Ureter (tissue), 1 donor: ENCODE measurements at regions not wholly inside any gene's neighbourhood (a gene's known extent, or its start where the extent isn't known, plus 50 kb on each side); places are given as distances from the start of the nearest gene placed in this dataset.
"Not testable (repeated sequence)": the region's sequence is repeated elsewhere in the genome, so short reads cannot be mapped to it uniquely, and the experiment has no call there.

Experiments used
- DNase-seq: peaks from one replicate; pipeline ENCODE4 v3.0.0-alpha.2; 2020; ENCODE audit warnings: low spot score
- donor health status: DM: yes; HTN: yes; CAD: no.

DNA sequence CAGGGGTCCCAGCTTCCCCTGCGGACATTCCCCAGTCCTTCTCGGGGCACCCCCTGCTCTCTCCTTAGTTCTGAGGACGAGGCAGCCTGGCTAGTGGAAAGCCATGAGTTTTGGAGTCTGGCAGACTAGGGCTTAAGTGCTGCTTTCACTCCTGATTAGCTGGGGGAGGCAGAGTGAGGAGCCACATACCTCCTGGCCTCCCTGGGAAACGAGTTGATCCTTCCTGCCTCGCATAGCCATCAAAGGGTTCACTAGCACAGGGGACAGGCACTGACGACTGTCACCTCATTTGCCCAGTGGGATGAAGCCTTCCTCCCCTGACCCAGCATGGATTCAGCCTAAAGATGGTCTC, 402.5 kb downstream of the RPS24 start:
- no peak for DNase-seq

DNA sequence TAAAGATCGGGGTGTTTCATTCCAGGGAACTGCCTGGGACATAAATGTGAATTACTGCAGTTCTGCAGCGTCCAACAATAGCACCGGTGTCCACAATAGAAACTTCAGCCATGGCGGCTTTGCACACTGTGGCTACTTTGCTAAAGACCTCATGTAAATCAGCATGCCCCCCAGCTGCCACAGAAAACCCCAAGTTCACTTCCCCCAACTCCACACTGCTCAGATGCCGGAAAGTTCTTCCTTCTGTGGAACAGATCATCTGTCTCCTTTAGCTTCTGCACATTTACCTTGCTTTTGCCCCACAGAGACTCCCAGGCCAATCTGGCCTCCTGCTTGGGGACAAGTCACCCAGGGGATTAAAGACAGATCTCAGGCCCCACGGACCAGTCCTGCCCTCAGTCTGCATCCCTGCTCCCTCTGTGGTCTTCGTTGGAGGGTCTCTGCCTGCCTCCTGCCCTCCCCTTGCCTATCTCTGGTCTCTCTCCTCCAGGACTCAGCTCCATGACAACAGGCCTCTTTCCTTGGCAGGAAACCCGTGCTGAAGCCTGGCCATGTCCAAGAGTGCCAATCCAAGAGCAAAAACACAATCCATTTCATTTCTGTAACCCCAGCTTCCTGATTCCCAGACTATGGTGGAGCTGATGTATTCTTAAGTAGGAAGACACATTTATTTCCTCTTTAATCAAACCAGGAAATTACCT, 403.2 kb downstream of the RPS24 start:
- DNase-seq: no peak

DNA sequence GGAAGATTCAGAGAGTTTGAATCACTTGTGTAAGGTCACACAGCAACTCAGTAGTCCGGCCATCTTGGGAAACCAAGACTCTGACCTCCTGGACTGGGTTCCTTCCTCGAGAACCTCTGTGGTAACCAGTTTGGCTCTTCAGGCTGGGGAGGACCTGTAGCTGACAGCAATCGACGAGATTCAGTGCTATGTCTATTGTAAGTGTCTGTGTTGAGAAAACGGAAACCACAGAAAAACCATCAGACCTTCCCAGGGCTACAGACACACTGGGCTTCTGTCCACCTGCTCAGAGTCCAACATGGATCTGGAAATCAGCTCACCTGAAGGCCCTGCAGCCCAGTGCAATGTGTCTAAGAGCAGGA, 403.7 kb downstream of the RPS24 start:
- no peak for DNase-seq

DNA sequence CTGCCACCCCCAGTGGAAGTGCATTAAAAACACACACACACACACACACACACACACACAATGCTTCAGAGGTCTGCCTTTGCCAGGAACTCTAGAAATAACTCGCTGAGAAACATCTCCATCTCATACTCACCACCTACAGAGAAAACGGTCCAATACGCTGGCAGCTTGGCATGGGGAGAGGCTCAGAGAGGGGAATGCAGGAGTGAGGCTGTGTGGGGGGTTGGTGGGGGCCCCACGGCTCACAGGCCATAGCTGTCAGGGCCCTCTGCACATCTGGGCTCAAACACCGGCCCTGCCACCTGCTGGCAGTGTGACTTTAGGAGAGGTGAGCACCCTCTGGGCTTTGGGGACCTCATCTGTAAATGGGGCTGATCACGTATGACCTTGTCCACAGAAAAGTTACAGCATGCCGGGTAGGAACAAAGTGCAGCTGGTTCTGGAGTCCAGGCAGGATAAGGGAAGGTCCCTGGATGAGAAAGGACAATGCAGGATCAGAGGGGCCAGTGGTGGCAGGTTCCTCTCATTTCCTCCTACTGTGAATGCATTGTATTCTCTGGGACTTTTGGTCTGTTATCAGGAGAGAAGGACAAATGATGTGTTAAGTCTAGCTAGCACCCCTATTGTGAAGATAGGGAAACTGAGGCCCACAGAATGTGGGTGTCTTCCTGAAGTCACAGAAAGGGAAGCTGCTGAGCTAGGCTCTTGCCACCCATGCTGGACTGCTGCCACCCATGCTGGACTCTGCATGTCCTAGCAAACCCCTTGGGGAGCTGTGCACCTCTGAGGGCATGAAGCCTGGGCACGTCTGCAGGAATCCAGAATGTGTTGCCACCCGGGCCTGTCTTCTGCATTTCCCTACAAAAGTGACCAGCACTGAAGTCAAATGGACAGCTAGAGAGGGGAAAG, 404.6 kb downstream of the RPS24 start:
- DNase-seq: no peak

GRCh38 chr10:78438907-78439809, 405.5 kb downstream of the RPS24 start:
- no peak for DNase-seq

- DNase-seq: no peak
Measured at GRCh38 chr10:78441010-78441409, 407.3 kb downstream of the RPS24 start.

GRCh38 chr10:78441694-78442093, 408.0 kb downstream of the RPS24 start:
- no peak for DNase-seq

GRCh38 chr10:78442836-78443550, 409.3 kb downstream of the RPS24 start:
- DNase-seq: no peak

DNA sequence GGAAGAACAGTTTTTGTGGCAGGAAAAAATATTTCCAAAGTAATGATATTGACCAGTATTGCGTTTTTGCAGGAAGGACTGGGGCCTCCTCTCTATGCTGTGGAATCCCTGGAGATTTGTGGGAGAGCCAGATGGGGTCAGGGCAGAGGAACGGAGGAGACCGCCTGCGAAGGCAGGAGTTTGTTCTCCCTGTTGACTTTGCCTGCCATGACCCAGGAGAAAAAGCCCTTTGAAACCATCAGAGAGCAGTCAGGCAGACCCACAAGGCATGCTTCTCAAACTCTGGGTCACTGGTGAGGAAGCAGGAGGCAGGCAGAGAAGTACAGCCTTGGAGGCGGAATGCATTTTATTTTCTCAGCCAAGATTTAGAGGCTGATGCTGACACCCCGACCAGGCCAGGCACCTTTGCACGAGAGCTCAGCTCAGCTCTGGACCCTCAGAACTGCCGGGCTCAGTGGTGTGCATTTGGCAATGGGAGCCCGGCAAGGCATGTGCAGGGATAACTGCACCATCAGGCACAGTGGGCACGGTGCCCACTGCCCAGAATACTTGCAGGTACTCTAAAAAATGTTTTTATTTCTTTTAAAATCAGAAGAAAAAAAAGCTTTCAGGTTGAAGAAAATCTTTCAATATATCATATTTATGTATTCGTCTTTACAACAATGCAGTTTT, 410.4 kb downstream of the RPS24 start:
- DNase-seq: no peak

GRCh38 chr10:78444741-78445140, 411.1 kb downstream of the RPS24 start:
- DNase-seq: not testable (repeated sequence)

- no peak for DNase-seq
Measured at GRCh38 chr10:78445308-78445707, 411.6 kb downstream of the RPS24 start.

- no peak for DNase-seq
Measured at GRCh38 chr10:78448470-78448869, 414.8 kb downstream of the RPS24 start.

DNA sequence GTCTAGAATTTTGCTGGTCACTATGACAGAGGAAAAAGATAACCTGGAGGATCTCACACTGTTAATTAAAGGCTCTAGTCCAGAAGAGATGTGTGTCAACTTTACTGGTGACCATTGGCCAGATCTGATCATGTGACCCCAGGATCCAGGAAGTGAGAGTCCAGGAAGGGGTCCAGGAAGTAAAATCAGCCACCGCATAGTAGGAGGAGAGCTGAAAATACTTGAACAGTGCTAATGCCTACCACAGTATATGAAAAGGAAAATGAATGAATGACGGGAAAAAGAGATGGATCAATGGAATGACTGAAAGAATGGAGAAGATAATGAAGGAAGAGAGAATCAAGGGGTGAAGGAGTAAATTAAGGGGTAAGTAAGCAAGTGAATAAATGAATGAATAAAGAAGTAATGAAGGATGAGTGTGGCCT, 415.3 kb downstream of the RPS24 start:
- DNase-seq: no peak

- DNase-seq: no peak
Measured at GRCh38 chr10:78449554-78449953, 415.9 kb downstream of the RPS24 start.

- DNase-seq: no peak
Measured at GRCh38 chr10:78450239-78450638, 416.6 kb downstream of the RPS24 start.

DNA sequence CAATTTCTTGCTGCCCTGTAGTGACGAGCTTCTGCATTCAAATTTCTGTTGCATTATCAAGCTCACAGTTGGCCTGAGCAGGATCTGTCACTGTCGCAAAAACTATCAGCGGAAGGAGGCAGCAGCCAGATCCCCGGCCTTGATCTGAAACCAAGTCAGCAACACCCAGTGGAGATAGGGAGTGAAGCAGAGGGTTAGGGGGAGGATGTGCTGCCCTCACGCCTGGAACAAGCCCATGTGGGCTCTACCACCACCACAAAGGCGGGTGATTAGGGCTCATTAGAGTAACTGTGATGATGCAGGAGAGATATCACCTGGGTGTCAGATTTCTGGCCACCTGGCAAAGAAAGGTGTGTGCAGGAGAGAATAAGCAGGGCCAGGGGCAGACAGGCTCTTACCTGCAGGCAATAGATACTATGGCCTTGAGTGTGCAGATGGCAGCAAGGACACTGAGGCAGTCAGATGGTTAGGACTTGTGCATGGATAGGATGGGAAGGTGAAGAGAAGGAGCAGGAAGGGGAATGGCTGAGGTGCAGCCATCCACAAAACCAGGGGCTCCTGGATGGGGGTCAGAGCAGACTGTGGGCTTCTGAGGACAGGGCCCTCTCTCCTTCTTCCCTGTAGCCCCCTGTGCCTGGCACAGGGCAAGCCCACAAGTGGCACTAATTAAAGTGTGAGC, 417.3 kb downstream of the RPS24 start:
- DNase-seq: no peak

GRCh38 chr10:78451592-78451991, 417.9 kb downstream of the RPS24 start:
- DNase-seq: no peak

DNA sequence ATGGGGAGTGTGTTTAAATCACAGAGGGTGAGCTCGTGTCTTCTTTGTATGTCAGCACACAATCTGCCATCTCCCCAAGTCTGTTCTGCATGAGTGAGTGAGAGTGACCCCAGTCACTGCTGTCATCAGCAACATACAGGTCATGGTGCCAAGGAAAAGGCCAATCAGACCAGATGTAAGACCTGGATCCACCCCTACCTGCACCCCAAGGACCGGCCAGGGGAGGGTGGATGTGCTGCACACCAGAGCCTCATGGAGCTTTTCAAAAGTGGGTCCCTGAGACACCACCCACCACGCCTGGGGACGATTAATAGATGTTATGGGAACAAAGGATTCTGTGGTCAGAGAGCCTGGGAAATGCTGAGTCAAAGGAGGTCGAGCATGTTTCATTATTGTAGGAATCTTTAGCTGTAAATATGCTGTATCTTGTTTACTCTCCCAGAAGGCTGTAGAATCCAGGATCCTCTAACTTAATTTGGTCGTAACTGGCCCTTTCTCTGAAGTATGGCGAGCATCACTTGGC, 420.5 kb downstream of the RPS24 start:
- no peak for DNase-seq

DNA sequence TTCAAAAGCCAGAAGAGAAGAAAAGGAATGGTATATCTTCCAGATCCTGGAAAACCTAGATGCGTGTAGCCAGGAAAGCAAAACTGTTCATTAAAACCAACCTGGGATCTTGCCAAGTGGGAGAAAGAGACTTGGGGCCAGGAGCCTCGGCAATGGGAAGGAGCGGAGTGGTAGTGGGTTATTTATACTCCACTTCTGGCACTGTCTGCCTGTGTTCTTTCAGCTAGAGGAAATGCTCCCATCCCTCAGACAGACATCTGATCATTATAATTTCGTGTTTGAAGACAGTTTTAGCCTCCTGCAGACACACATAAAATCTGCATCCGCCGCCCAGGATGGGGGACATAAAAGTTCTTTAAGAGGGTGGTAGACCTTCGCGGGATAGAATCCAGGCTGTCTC, 421.6 kb downstream of the RPS24 start:
- DNase-seq: no peak

- no peak for DNase-seq
Measured at GRCh38 chr10:78455811-78456210, 422.1 kb downstream of the RPS24 start.
